ENCODE measurements at regions not wholly inside any gene's neighbourhood (a gene's known extent, or its start where the extent isn't known, plus 50 kb on each side); places are given as distances from the start of the nearest gene placed in this dataset.
A peak's percentile ranks its signal among the peaks of the same experiment; 100 is the strongest.

DNA sequence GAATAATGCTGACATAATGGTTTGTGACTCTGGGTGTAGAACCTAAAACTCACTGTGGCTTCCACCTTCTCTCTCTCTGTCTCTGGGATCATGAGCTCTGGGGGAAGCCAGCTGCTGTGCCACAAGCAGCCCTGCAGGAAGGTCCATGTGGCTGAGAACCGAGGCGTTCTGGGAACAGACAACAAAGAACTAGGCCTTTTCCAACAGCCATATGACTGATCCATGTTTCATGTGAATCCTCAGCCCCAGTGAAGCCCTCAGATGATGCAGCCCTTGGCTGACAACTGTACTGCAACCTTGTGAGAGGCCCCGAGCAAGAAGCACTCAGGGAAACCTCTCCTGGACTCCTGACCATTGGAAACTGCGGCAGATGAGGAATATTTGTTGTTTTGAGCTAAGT lies 56.6 kb downstream of the HLA-G start:
- no peak for DNase-seq

DNA sequence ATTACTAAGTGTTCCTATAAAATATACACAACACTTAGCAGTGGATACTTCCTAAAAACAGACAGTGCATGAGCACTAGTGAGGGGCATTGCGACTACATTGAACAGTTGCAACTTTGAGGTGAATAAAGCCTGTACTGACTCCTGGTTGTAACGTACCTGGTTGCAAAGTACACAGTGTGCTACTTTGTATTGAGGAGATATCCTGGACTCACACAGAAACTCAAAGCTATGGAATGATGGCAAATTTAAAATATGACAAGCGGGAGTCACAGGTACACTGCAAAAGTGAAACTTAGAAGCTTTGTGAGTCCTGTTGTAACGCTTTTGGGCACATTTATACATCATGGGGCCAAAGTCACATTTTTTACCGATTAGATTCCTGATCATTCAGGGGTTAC lies 55.6 kb upstream of the HLA-A start:
- DNase-seq = no peak

DNA sequence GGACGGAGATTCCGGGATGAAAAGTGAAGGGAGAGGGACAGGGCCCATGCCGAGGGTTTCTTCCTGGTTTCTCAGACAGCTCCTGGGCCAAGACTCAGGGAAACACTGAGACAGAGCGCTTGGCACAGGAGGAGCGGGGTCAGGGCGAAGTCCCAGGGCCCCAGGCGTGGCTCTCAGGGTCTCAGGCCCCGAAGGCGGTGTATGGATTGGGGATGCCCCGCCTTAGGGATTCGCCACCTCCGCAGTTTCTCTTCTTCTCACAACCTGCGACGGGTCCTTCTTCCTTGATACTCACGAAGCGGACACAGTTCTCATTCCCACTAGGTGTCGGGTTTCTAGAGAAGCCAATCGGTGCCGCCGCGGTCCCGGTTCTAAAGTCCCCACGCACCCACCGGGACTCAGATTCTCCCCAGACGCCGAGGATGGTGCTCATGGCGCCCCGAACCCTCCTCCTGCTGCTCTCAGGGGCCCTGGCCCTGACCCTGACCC lies 55.0 kb upstream of the HLA-A start:
- DNase-seq = peak; percentile 69

DNA sequence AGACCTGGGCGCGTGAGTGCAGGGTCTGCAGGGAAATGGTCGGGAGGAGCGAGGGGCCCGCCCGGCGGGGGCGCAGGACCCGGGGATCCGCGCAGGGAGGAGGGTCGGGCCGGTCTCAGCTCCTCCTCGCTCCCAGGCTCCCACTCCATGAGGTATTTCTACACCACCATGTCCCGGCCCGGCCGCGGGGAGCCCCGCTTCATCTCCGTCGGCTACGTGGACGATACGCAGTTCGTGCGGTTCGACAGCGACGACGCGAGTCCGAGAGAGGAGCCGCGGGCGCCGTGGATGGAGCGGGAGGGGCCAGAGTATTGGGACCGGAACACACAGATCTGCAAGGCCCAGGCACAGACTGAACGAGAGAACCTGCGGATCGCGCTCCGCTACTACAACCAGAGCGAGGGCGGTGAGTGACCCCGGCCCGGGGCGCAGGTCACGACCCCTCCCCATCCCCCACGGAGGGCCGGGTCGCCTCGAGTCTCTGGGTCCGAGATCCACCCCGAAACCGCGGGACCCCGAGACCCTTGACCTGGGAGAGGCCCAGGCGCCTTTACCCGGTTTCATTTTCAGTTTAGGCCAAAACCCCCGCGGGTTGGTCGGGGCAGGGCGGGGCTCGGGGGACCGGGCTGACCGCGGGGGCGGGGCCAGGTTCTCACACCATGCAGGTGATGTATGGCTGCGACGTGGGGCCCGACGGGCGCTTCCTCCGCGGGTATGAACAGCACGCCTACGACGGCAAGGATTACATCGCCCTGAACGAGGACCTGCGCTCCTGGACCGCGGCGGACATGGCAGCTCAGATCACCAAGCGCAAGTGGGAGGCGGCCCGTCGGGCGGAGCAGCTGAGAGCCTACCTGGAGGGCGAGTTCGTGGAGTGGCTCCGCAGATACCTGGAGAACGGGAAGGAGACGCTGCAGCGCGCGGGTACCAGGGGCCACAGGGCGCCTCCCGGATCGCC lies 54.2 kb upstream of the HLA-A start:
- DNase-seq = peak; percentile 61
